H1 (cell line): ENCODE measurements at regions not wholly inside any gene's neighbourhood (a gene's known extent, or its start where the extent isn't known, plus 50 kb on each side); places are given as distances from the start of the nearest gene placed in this dataset.

Source experiments
- EZH2 ChIP-seq: fragments of 200-600 bp; sonication (generic); IDR thresholded peaks from 2 replicates; pipeline ENCODE4 v1.7.1; 2012; ENCODE audit warnings: low read depth, mild to moderate bottlenecking, moderate library complexity, low read length, inconsistent platforms; ENCODE audit not compliant: severe bottlenecking
- TF ChIP-seq, protein P1 (sequence below), 3 experiments: IDR thresholded peaks; 1 replicate in 2 of 3; 2 replicates in 1 of 3; pipeline versions ENCODE4 v1.5.1 to v1.6.1; 2011; ENCODE audit warnings: low read length in 3 of 3, mild to moderate bottlenecking in 3 of 3, inconsistent platforms in 2 of 3, low read depth in 1 of 3, moderate library complexity in 1 of 3; ENCODE audit not compliant: insufficient read depth in 1 of 3; ENCODE audit errors: control extremely low read depth in 1 of 3
- TF ChIP-seq, protein P2 (sequence below): IDR thresholded peaks from 2 replicates; pipeline ENCODE4 v1.6.1; 2012; ENCODE audit warnings: low read length, inconsistent platforms

DNA sequence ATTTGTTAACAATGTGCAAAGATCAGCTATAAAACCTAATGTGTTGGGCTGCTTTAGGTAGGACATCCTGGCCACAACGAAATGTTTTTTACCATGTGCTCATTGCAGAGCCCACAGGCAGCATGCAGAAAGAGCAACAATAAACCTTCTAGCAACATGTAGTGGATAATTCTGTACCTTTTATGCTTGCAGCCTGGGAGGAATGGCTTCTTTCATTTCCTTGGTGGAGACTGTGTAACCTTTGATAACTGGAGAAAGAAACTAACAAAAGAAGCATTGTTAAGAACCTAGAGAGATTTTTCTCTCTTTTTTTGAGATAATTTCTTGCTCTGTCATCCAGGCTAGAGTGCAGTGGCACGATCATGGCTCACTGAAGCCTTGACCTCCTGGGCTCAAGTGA, 225.5 kb upstream of the PRICKLE1 start:
- TF ChIP-seq, protein P1, sequence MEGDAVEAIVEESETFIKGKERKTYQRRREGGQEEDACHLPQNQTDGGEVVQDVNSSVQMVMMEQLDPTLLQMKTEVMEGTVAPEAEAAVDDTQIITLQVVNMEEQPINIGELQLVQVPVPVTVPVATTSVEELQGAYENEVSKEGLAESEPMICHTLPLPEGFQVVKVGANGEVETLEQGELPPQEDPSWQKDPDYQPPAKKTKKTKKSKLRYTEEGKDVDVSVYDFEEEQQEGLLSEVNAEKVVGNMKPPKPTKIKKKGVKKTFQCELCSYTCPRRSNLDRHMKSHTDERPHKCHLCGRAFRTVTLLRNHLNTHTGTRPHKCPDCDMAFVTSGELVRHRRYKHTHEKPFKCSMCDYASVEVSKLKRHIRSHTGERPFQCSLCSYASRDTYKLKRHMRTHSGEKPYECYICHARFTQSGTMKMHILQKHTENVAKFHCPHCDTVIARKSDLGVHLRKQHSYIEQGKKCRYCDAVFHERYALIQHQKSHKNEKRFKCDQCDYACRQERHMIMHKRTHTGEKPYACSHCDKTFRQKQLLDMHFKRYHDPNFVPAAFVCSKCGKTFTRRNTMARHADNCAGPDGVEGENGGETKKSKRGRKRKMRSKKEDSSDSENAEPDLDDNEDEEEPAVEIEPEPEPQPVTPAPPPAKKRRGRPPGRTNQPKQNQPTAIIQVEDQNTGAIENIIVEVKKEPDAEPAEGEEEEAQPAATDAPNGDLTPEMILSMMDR (IDR thresholded peaks at IDR 0.05; ENCODE audit: control extremely low read depth in 1 of 3, insufficient read depth in 1 of 3, low read depth in 1 of 3, low read length in 3 of 3) = no peak
- TF ChIP-seq, protein P2, sequence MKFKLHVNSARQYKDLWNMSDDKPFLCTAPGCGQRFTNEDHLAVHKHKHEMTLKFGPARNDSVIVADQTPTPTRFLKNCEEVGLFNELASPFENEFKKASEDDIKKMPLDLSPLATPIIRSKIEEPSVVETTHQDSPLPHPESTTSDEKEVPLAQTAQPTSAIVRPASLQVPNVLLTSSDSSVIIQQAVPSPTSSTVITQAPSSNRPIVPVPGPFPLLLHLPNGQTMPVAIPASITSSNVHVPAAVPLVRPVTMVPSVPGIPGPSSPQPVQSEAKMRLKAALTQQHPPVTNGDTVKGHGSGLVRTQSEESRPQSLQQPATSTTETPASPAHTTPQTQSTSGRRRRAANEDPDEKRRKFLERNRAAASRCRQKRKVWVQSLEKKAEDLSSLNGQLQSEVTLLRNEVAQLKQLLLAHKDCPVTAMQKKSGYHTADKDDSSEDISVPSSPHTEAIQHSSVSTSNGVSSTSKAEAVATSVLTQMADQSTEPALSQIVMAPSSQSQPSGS = no peak
- no peak for TF ChIP-seq EZH2
